ENCODE measurements at regions not wholly inside any gene's neighbourhood (a gene's known extent, or its start where the extent isn't known, plus 50 kb on each side); places are given as distances from the start of the nearest gene placed in this dataset.
A peak's percentile ranks its signal among the peaks of the same experiment; 100 is the strongest.

- H3K4me3 ChIP-seq (ENCODE audit: control insufficient read depth, low read depth, low read length): no peak overlapping the region
- TF ChIP-seq CTCF (conservative IDR thresholded peaks at IDR 0.05; ENCODE audit: control insufficient read depth, insufficient read depth, low read depth, low read length): no peak
- DNase-seq (ENCODE audit: low read depth): no peak
Observed at GRCh38 chr3:159846255-159846654, 142.4 kb upstream of the IL12A start.

GRCh38 chr3:159848348-159849118 lies 140.1 kb upstream of the IL12A start:
- DNase-seq (ENCODE audit: low read depth): no peak
- TF ChIP-seq CTCF (conservative IDR thresholded peaks at IDR 0.05; ENCODE audit: control insufficient read depth, insufficient read depth, low read depth, low read length): no peak
- no peak overlapping the region for H3K4me3 ChIP-seq (ENCODE audit: control insufficient read depth, low read depth, low read length)

- no peak overlapping the region for H3K4me3 ChIP-seq (ENCODE audit: control insufficient read depth, low read depth, low read length)
- TF ChIP-seq CTCF (conservative IDR thresholded peaks at IDR 0.05; ENCODE audit: control insufficient read depth, insufficient read depth, low read depth, low read length): no peak
- DNase-seq (ENCODE audit: low read depth): no peak
Observed at GRCh38 chr3:159850481-159850880, 138.2 kb upstream of the IL12A start.

- no peak for TF ChIP-seq CTCF (conservative IDR thresholded peaks at IDR 0.05; ENCODE audit: control insufficient read depth, insufficient read depth, low read depth, low read length)
- H3K4me3 ChIP-seq (ENCODE audit: control insufficient read depth, low read depth, low read length): no peak overlapping the region
- no peak for DNase-seq (ENCODE audit: low read depth)
Observed at GRCh38 chr3:159852266-159852665, 136.4 kb upstream of the IL12A start.

GRCh38 chr3:159852821-159853505 lies 135.7 kb upstream of the IL12A start:
- peak overlapping the region; percentile 8 for H3K4me3 ChIP-seq (ENCODE audit: control insufficient read depth, low read depth, low read length)
- no peak for TF ChIP-seq CTCF (conservative IDR thresholded peaks at IDR 0.05; ENCODE audit: control insufficient read depth, insufficient read depth, low read depth, low read length)
- DNase-seq (ENCODE audit: low read depth): peak; percentile 46

GRCh38 chr3:159853506-159853864 lies 135.2 kb upstream of the IL12A start:
- TF ChIP-seq CTCF (conservative IDR thresholded peaks at IDR 0.05; ENCODE audit: control insufficient read depth, insufficient read depth, low read depth, low read length): no peak
- no peak overlapping the region for H3K4me3 ChIP-seq (ENCODE audit: control insufficient read depth, low read depth, low read length)
- no peak for DNase-seq (ENCODE audit: low read depth)

Measured in fibroblast of mammary gland (primary cell).